ENCODE measurements at regions not wholly inside any gene's neighbourhood (a gene's known extent, or its start where the extent isn't known, plus 50 kb on each side); places are given as distances from the start of the nearest gene placed in this dataset.

DNA sequence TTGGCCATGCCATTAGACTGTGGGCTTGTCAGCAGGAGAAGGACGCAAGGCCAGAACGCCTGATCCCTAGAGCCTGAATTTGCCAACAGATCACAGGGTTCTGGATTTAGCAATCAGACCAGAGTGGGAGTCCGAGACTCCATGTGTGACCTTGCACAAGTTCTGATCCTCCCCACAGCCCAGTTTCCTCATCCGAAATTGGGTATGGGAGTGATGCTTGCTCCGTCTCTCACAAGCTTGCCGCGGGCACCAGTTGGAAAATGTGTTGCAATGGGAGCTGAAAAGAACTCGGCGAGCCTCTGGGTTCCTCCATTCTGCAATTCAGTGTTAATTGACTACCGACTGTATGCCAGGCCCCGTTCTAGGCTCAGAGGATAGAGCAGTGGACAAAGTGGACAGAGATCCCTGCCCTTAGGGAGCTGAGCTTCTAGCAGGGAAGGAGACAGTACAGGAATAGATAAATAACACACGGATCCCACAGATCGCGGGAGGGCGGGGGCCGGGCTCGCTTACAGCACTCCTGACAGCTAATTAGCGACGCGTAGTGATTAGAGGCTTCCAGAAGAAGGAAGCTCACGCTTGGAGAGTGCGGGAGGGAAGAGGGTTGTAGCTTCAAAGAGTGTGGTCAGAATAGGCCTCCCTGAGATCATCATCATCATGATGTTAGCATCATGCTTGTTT lies 150.4 kb upstream of the CIBAR2 start:
- TF ChIP-seq POLR2A (IDR thresholded peaks at IDR 0.05; ENCODE audit: low read depth, low read length) (no peak), RAD21 (IDR thresholded peaks at IDR 0.05; ENCODE audit: low read length) (no peak), RCOR1 (IDR thresholded peaks at IDR 0.05; ENCODE audit: insufficient replicate concordance, low read length) (no peak), BHLHE40 (IDR thresholded peaks at IDR 0.05; ENCODE audit: low read depth, low read length) (no peak)
- TF ChIP-seq, protein P1, sequence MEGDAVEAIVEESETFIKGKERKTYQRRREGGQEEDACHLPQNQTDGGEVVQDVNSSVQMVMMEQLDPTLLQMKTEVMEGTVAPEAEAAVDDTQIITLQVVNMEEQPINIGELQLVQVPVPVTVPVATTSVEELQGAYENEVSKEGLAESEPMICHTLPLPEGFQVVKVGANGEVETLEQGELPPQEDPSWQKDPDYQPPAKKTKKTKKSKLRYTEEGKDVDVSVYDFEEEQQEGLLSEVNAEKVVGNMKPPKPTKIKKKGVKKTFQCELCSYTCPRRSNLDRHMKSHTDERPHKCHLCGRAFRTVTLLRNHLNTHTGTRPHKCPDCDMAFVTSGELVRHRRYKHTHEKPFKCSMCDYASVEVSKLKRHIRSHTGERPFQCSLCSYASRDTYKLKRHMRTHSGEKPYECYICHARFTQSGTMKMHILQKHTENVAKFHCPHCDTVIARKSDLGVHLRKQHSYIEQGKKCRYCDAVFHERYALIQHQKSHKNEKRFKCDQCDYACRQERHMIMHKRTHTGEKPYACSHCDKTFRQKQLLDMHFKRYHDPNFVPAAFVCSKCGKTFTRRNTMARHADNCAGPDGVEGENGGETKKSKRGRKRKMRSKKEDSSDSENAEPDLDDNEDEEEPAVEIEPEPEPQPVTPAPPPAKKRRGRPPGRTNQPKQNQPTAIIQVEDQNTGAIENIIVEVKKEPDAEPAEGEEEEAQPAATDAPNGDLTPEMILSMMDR (conservative IDR thresholded peaks at IDR 0.05; ENCODE audit: low read depth, low read length) = no peak

Measured in IMR-90 (cell line).